DMS53 (cell line): ENCODE measurements at regions not wholly inside any gene's neighbourhood (a gene's known extent, or its start where the extent isn't known, plus 50 kb on each side); places are given as distances from the start of the nearest gene placed in this dataset.
"Not testable (repeated sequence)": the region's sequence is repeated elsewhere in the genome, so short reads cannot be mapped to it uniquely, and the experiment has no call there.

Experiments used
- DNase-seq: peaks from one replicate; lab custom pipeline; 2025; lab: John Stamatoyannopoulos, UW

DNA sequence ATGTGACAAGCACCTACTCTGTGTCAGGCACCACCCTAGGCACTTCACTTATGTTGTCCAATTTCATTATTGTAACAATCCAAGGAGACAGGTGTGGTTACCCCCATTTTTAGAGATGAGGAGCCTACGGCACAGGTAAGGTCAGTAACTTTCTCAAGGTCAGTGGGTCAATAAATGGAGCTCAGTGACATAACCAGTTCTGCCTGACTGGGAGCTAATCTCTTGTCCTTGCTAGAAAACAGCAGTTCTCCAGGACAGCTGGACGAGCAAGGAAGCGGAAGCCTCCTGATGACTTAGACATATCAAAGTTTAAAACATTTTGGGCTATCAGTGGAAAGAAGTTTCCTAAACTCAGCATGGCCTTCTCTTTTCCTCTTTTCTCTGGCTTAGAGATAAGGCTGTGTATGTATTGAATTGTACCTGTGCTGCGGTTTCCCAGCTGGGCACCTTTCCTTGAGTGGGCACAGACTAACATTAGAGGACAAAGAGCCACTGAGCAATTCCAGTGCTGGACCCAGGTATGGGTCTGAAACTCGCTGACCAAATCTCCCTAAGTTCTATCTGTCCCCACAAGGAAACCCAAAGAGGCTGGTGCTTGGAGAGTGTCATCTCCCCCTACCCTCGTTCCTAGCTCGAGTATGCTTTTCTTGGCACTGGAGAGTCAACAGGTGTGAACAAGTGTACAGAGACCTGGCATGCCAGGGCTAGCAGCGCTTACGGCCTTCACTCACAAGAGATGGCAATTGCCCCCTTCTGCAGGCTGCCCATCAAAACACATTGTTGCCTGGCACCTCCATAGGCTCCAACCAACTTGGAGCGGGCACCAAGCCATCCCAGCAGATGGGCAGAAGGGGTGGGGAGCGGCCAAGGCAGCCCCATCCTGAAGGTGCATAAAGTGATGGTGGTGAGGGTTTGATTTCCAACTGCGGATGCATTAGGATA lies 456.1 kb upstream of the PROX1 start:
- DNase-seq, result no peak

DNA sequence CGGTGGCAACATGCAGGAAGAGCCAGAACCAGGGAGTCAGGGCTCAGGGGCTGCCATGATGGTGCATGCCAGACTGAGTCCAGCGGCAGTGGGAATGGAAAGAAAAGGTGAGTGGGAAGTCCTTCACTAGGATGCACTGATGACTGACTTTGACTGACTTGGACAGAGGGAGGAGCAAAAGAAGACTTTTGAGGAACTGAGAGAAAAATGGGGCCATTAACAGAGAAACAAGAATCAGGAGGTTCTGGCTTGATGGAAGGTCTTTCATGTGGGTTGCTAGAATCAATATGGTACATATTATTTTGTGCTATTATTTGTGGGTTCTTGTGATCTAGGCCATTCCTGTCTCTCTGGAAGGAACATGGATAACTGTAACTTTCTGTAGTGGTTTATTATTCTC lies 454.6 kb upstream of the PROX1 start:
- DNase-seq, result no peak

DNA sequence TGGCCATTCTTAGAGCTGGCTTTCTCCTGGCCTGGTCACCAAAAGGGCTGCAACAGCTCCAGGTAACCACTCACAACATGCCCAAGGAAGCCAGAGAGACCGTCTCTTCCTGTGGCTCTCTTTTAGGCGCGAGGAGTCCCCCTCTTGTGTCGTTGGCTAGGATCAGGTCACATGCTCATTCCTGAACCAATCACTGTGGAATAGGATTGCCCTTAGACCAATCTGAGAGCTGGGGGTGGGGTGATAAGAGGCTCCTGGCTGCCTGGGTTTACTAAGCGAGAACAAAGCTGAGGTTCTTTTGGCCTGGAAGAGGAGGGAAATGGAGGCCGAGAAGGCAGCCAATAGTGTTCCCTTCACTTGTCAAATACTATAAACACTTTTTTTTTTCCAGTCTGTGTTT lies 452.1 kb upstream of the PROX1 start:
- no peak for DNase-seq

DNA sequence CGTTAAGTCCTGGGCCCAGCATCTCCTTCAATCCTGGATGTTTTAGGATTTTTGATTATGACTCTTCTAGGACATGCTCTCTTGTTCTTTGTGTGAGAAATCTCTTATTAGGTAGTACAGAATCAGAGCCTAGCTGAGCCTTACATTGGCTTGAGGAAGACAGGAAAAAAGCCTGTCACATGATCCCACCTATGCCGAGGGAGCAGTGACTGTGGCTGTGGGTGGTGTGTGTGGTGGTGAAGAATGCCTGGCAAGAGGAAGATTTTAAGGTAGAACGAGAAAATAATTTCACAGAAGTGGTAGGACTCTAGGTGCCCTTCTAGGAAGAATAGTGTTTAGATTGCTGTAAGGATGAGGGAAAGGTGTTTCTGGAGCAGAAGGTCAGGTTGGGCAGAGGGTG lies 449.5 kb upstream of the PROX1 start:
- no peak for DNase-seq

DNA sequence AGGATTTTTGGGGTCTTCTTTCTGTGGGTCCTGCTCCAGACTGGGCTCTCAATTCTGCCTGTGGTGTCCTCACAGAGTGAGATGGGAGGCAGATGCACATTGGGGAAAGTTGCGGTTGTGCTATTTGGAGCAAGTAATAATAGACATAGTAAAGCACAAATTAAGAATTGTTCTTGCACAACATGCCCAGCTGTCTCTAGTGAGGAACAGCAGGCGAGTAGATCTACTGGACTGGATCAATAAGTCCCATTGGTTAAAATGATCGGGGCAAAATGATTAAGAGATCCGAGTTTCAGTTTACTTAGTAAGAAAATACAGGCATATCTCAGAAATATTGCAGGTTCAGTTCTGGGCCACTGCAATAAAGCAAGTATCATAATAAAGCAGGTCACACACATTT lies 448.3 kb upstream of the PROX1 start:
- DNase-seq, result no peak

DNA sequence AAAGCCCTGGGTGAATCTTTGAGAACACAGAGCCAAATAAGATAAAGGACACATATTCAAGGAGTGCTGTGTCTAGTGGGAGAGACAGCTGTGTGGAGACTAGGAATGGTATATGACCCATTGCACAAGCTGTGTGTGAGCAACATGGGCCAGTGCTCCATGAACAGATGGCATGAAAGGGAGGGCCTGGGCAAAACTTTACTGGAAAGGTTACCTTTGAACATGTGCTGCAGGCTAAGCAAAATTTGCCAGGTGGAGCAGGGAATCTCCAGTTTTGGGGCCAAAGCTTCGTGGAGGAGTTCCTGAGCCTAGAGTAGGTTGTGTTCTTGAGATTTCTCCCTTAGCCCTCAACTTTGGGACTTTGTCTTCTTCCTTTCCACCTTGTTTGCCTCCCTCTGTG lies 446.1 kb upstream of the PROX1 start:
- DNase-seq, result no peak

DNA sequence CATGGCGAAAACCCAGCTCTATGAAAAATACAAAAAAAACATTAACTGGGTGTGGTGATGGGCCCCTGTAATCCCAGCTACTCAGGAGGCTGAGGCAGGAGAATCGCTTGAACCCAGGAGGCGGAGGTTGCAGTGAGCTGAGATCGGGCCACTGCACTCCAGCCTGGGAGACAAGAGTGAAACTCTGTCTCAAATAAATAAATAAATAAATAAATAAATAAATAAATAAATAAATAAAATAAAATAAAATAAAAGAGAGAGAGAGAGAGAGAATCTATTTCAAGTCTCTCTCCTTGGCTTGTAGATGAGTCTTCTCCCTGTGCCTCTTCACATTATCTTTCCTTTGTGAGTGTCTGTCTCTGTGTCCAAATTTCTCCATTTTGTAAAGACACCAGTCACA lies 442.6 kb upstream of the PROX1 start:
- DNase-seq, result not testable (repeated sequence)

DNA sequence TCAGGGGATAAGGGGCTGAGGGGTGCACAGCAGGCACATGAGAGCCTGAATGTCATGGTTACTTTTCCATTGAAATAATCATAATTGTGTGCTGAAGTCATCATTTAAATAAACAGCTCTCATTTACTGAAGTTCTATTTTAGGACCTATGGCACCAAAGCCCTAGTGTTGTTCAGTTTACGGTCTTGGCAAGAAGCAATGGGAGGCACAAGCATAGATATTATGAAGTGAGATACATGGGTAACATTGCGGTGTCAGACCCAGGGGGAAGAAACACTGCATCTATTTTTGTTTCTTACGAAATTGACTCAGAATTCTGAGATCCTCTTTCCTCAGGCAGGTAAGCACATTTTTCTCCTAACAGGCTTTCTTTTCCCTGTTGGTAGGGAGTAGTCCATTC lies 437.8 kb upstream of the PROX1 start:
- DNase-seq, result no peak

DNA sequence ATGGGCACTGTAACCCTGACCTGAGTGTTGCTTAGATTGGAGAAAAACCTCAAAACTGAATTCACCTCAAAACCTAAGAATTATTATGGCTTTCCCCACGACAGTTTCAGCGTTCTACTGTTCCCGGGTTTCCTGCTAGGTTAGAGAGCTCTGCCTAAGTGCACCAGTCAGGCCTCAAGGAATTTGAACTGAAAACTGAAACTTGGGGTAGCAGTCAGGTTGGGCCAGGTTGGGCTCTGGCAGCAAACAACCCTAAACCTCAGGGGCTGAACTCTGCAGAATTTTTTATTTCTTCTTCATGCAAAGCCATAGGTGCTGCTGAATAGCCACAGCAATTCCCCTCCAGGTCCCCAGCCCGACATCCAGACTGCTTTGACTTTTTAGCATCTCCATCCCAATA lies 437.0 kb upstream of the PROX1 start:
- no peak for DNase-seq

DNA sequence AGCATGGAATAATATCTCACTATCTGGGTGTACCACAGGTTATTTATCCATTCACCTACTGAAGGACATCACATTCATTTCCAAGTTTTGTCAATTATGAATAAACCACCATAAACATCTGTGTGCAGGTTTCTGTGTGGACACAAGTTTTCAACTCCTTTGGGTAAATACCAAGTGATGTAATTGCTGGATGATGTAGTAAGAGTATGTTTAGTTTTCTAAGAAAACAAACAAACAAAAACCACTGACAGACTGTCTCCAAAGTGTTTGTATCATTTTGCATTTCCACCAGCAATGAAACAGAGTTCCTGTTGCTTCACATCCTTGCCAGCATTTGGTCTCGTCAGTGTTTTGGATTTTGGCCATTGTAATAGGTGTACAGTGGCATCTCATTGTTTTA lies 435.7 kb upstream of the PROX1 start:
- peak; percentile 48 for DNase-seq

DNA sequence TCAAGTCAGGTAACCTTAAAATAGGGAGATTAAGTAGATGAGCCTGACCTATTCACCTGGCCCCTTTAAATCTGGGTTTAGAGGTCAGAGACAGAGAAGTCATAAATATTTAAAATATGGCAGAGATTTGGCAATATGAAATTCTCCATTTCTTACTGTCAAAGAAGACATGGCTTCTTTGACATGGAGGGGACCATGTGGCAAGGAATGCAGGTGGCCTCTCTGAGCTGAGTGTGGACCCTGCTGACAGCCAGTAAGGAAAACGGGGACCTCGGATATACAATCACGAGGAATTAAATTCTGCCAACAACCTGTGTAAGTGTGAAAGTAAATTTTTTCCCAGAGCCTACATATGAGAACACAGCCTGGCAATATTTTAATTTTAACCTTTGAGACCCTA lies 427.5 kb upstream of the PROX1 start:
- no peak for DNase-seq

DNA sequence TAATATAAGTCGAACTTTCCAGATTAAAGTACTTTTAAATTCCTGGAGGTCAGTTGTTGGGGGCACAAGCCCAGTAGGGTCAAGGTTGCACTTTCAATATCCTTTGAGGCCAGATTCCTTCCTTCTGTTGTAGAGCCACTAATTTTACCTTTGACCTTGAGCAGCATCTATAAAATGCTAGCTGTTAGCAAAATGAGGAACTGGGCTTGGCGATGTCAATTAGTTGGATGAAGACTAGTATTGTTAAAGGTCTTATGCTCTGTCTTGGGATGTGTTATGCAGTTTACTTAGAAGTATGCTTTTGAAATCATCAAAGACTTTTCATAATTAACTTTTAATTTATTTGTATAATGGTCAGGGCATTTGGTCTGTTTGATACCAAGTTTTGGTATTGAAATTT lies 425.9 kb upstream of the PROX1 start:
- DNase-seq, result no peak

DNA sequence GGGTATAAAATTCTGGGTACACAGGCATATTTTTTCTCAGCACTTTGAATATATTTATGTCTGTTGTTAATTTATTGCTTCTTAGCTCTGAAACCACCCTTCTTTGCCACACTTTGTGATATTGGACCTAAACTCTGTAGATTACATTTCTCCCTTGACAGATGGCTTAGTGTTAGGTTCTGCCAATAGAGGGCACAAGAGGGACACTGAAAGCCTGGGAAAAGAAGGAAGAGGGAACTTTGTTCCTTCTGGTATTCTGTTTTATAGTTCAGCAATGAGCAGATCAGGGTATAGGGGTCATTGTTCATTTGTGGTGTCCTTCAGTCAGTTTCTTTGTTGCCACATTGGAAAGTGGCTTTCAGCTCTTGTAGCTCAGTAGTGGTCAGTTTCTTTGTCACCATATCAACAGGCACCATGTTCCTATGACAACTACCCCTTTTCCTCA lies 423.5 kb upstream of the PROX1 start:
- peak; percentile 89 for DNase-seq

DNA sequence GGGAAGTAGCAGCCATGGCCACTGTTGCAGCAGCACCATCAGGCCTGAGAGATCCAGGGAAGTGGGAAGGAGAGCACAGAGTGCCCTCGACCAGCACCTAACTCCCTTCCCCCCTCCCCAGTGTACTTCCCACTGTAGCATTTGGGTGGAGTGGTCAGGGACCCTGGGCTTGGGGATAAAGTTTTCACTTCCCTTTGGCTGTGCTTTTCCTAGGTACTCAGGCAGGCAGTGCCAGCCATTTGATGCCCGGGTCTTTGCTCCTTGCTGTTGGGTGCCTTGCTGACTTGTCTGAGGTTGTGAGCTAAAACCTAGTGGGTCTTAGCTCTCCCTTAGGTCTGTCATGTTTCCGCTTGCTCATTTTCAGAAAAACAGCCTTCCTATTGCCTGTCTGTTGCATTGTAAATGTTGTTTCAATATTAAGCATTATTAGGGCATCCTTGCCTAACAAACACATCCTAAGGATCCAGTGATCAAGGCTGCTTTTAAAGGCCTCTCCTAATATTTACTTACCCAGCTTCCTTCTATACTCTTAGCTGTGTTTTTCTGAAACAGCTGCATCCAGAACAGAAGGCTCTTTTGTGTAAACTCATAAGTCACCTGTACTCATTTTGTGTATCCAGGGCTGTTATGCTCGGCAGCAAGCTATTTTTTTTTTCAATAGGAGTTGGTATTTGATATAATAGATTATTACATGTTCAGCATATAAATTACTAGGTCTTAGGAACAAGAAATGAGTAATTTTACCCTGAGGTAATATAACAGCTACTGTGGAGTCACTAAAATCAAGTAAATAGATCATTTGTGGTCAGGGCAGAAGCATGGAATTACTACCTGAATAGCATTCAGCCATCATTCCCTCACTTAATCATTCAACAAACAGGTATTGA lies 418.6 kb upstream of the PROX1 start:
- DNase-seq, result peak; percentile 83

DNA sequence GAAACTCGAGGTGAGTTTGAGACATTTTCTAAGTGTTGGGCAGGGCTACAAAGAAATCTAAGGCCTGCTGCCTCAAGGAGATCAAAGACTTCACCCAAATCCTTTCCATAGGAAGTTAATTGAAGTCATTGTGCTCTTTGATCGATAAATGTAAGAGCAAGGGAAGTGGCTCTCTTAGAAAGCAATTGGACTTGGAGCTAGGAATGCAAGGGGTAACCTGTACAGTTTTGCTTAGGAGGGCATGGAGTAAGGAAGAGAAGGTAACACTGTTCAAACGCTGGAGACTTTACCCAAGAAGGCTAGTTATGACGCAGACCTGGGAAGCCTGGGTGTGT lies 418.0 kb upstream of the PROX1 start:
- DNase-seq, result no peak

DNA sequence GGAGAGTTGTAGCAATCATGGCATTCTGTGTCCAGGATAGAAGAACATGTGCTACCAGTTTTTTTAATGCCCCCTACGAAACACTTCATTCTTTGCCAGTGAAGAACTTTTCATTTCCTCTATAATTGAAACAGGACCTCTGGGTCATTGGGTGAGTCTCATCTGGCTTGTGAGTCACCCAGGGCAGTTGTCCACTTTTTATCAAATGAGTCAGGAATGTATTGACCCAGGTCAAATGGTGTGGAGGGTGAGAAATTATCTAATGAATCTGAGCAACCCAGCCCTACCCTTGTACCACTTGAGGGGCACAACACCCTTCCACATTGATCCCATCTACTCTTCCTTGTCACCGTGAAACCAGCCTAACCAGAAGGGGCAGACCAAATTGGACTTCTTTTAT lies 417.3 kb upstream of the PROX1 start:
- peak; percentile 45 for DNase-seq

DNA sequence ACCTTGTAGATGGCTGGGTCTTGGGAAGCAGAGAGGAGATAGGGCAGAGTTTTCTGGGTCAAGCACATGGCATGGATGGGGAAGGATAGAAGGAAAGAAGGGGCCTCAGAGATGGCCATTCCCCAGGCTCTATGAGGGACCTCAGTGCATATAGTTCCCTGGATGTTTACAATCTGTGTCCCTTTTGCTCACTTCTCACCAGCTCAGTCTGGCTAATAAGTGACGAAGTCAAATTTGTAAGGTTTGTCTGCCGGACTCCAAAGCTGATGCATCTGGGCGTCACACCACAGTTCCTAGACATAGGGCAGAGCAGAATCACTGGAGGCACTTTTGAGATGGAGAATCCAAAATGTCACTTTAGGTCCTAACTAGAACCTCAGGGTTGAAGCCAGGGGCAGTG lies 416.4 kb upstream of the PROX1 start:
- no peak for DNase-seq

DNA sequence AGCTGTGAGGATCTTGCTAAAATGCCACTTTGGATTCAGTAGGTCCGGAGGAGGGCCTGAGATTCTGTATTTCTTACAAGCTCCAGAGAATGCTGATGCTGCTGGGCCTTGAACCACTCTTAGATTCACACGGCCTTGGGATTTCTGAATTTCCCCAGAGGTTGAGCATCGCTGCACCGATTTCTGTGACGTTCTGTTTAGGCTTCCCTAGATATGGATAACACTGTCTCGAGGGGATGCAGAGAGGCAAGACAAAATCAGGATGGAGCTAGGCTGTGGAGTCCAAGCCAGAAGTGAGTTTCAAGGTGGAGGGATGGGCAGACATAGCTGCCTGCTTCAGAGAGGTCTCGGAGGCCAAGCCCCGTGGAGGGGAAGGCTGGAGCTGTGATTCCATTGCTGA lies 415.9 kb upstream of the PROX1 start:
- no peak for DNase-seq

DNA sequence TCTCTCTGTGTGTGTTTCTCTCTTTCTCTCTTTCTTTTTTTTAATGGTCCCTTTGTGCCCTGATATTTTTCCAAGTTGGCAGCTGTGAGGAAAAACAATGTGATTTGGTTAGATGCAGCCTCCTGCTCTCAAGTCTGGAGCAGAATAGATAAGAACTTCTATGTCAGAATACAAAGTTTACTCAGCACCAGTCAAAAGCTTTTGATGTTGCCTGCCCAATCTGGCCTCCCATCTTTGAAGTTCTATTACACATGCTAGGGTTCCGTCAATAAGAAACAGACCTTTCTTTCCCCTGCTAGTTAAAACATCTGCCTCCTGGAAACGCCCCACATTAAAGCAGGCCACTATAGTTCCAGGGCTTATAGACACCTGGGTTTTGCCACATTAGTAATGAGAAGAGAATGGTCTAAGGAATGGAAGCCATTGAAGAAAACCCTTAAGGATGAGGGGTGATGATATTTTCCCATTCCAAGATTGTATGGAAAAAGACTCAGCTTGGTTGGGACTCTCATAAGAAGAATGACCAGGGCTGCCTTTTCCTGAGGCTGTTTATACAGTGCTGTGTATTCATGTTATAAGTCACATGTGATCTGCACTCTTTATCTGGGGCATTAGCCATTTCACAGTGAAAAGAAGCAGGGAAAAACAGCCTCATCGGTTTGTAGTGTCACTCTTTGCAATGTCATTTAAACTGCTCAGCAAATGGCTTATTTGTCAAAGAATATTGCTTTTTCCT lies 414.7 kb upstream of the PROX1 start:
- DNase-seq, result peak; percentile 38

DNA sequence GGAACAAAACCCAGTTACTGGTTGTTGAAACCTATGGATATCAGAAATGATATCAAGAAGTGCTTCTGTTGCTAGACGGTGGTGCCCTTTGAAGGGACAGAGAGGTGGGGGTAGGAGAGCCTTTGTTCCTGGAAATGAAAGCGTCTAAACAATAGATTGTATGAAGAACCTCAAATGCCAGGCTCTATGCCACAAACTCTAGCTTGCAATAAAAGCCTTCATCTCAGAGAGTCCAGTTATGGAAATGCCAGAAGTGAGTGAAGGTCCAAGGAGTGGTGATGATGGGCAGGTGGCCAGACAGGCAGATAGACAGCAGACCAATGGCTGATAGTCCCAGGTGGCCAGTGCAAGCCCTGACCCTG lies 414.1 kb upstream of the PROX1 start:
- DNase-seq, result no peak

DNA sequence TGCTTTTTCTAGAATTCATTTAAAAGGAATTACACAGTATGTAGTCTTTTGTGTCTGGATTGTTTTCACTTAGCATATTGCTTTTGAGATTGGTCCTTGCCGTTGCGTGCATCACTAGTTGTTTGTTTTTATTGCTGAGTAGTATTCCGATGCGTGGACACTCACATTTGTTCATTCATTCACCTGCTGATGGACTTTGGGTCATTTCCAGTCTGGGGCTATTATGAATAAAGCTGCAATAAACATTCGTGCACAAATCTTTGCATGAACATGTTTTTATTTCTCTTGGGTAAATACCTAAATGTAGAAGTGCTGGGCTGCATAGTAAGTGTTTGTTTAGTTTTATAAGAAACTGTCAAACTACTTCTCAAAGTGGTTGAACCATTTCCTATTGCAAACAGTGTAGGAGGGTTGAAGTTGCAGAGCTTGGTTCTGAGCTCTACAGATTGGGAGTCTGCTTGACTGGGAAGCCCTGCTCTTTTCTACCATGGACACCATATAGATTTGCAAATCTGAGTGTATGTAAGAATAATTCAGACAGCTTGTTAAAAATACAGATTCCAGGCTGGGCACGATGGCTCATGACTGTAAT lies 404.7 kb upstream of the PROX1 start:
- DNase-seq, result peak; percentile 45

DNA sequence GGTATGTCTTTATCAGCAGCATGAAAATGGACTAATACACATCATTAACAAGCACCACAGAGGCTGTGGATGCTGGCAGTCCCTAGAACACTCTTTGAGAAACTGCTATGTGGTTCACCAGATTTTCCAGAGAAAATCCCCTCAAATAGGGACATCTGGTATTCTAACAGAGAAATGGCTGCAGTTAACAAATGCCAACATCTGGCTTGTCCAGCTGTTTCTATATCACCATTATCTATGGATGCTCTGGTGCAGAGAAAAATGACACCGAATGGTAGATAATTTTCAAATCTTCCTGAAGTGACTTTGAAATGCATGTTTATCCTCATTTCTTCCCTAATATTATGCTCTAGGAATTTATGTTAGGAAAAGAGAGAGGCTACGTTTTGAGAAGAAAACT lies 403.5 kb upstream of the PROX1 start:
- DNase-seq, result no peak
